KMS-11 (cell line): ENCODE measurements at regions not wholly inside any gene's neighbourhood (a gene's known extent, or its start where the extent isn't known, plus 50 kb on each side); places are given as distances from the start of the nearest gene placed in this dataset.

Experiments used
- H2AFZ ChIP-seq: fragments of 200-600 bp; sonication (generic); 2 replicates; pipeline ENCODE4 v1.6.1; 2016; ENCODE audit warnings: antibody characterized with exemption, mixed run types, low read depth
- H3K27ac ChIP-seq: fragments of 200-600 bp; sonication (generic); 2 replicates; pipeline ENCODE4 v1.6.1; 2016; ENCODE audit warnings: mild to moderate bottlenecking, mixed run types
- H3K27me3 ChIP-seq: fragments of 200-600 bp; sonication (generic); 2 replicates; pipeline ENCODE4 v1.6.1; 2017; ENCODE audit warnings: mild to moderate bottlenecking, low read depth, mixed run types, moderate library complexity; ENCODE audit not compliant: insufficient read depth
- H3K36me3 ChIP-seq: fragments of 200-600 bp; sonication (generic); 2 replicates; pipeline ENCODE4 v1.6.1; 2017; ENCODE audit warnings: mild to moderate bottlenecking, mixed run types; ENCODE audit not compliant: insufficient read depth
- H3K4me1 ChIP-seq: fragments of 200-600 bp; sonication (generic); 2 replicates; pipeline ENCODE4 v1.6.1; 2016; ENCODE audit warnings: mild to moderate bottlenecking, low read depth, mixed run types; ENCODE audit not compliant: poor library complexity, severe bottlenecking
- H3K4me2 ChIP-seq: fragments of 200-600 bp; sonication (generic); 2 replicates; pipeline ENCODE4 v1.7.0; 2016; ENCODE audit warnings: mild to moderate bottlenecking, mixed run types
- H3K4me3 ChIP-seq: fragments of 200-600 bp; sonication (generic); IDR thresholded peaks from 2 replicates; pipeline ENCODE4 v1.6.1; 2017; ENCODE audit warnings: low read depth, low read length, mixed read lengths; ENCODE audit not compliant: insufficient read depth
- H3K79me2 ChIP-seq: fragments of 200-600 bp; sonication (generic); 2 replicates; pipeline ENCODE4 v1.6.1; 2016; ENCODE audit warnings: low read depth, mixed run types; ENCODE audit not compliant: insufficient read depth
- H3K9ac ChIP-seq: fragments of 200-600 bp; sonication (generic); 2 replicates; pipeline ENCODE4 v1.6.1; 2016; ENCODE audit warnings: mild to moderate bottlenecking, mixed run types
- H4K20me1 ChIP-seq: fragments of 200-600 bp; sonication (generic); 2 replicates; pipeline ENCODE4 v1.6.1; 2016; ENCODE audit warnings: mild to moderate bottlenecking, mixed run types; ENCODE audit not compliant: insufficient read depth
- TF ChIP-seq, protein P1 (sequence below): fragments of 200-600 bp; sonication (generic); conservative IDR thresholded peaks from 2 replicates; pipeline ENCODE4 v1.6.1; 2017; ENCODE audit warnings: low read depth, mild to moderate bottlenecking, antibody characterized with exemption, low read length, moderate library complexity, mixed read lengths

DNA sequence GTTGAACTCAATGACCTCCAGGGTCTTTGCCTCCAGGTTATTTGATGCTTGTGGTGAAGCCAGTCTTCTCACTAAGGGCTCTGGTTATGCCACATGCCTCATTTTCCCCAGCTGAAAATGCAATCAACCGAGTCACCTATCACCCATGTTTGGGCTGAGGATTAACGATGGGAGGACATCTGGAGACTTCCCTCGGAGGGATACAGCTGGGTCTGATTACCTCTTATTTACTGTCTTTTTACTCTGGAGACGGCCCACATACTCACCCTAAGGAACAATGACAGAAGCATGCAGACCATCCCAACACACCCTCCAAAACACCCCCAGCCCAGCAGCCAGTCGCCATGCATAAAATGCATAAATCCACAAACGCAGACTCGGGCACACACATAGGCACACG lies 187.4 kb downstream of the OPA1 start:
- Histone ChIP-seq H3K4me3 (no peak overlapping the region), H3K27ac (no peak overlapping the region), H3K4me1 (no peaks in the 10 kb centered on the region), H2AFZ (no peak overlapping the region), H3K9ac (no peak overlapping the region), H3K79me2 (no peaks in the 10 kb centered on the region), H3K27me3 (no peaks in the 10 kb centered on the region), H4K20me1 (no peaks in the 10 kb centered on the region), H3K4me2 (no peak overlapping the region), H3K36me3 (no peaks in the 10 kb centered on the region)
- TF ChIP-seq, protein P1, sequence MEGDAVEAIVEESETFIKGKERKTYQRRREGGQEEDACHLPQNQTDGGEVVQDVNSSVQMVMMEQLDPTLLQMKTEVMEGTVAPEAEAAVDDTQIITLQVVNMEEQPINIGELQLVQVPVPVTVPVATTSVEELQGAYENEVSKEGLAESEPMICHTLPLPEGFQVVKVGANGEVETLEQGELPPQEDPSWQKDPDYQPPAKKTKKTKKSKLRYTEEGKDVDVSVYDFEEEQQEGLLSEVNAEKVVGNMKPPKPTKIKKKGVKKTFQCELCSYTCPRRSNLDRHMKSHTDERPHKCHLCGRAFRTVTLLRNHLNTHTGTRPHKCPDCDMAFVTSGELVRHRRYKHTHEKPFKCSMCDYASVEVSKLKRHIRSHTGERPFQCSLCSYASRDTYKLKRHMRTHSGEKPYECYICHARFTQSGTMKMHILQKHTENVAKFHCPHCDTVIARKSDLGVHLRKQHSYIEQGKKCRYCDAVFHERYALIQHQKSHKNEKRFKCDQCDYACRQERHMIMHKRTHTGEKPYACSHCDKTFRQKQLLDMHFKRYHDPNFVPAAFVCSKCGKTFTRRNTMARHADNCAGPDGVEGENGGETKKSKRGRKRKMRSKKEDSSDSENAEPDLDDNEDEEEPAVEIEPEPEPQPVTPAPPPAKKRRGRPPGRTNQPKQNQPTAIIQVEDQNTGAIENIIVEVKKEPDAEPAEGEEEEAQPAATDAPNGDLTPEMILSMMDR: no peak

DNA sequence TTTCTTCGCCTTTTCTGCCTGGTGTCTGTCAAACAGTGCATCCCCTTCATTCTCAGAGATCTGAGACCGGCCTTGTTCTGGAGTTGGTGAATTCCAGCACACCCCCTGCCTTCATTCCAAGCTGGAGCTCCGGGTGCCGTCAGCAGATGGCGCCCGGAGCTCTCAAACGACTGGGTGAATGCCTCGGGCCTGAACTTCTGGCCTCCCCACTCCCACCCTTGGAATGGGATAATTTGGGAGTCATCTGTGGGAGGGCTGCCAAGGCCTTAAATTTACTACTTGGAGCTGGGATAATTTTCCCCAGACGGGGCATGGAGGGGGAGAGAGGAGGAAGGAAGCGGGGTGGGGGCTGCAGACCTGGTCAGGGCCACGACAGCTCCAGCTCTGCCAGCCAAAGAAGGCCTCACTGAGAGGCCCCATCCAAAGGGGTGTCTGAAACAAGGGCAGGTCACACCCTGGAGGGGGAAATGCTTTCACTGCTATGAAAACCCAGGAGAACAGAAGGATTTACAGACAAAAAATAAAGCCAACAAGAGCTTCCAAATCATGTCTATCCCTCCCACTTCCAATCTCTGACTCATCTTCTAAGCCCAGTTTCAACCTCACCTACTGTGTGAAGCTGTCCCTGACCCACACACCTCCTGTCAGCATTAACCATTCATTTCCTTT lies 187.9 kb downstream of the OPA1 start:
- H4K20me1 ChIP-seq: no peaks in the 10 kb centered on the region
- H3K4me1 ChIP-seq: no peaks in the 10 kb centered on the region
- no peaks in the 10 kb centered on the region for H3K79me2 ChIP-seq
- no peak overlapping the region for H3K4me2 ChIP-seq
- H3K36me3 ChIP-seq: no peaks in the 10 kb centered on the region
- no peak overlapping the region for H3K27ac ChIP-seq
- TF ChIP-seq, protein P1: peak; percentile 75
- no peak overlapping the region for H3K9ac ChIP-seq
- H2AFZ ChIP-seq: no peak overlapping the region
- no peaks in the 10 kb centered on the region for H3K27me3 ChIP-seq
- H3K4me3 ChIP-seq: no peak overlapping the region

DNA sequence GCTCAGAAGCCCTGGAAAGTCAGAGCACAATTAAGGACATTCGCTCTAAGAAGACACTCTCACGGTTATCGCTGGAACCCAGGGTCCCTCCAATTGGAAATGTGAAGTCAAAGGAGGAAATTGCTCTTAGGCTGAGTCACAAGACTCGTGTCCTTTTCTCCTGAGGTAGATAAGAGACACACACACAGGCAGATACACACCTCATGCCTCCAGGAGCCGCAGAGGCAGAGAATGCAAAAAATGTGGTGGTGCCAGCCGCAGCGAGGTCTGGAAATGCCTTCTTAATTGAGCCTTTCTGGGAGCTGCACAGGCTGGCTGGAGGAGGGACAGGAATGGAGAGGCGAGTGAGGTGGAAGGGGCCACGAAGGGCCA lies 189.3 kb downstream of the OPA1 start:
- no peaks in the 10 kb centered on the region for H3K4me1 ChIP-seq
- H3K9ac ChIP-seq: no peak overlapping the region
- no peaks in the 10 kb centered on the region for H3K79me2 ChIP-seq
- H3K4me3 ChIP-seq: no peak overlapping the region
- H3K27me3 ChIP-seq: no peaks in the 10 kb centered on the region
- TF ChIP-seq, protein P1: no peak
- H4K20me1 ChIP-seq: no peaks in the 10 kb centered on the region
- H3K36me3 ChIP-seq: no peaks in the 10 kb centered on the region
- H3K4me2 ChIP-seq: no peak overlapping the region
- H3K27ac ChIP-seq: no peak overlapping the region
- H2AFZ ChIP-seq: no peak overlapping the region

DNA sequence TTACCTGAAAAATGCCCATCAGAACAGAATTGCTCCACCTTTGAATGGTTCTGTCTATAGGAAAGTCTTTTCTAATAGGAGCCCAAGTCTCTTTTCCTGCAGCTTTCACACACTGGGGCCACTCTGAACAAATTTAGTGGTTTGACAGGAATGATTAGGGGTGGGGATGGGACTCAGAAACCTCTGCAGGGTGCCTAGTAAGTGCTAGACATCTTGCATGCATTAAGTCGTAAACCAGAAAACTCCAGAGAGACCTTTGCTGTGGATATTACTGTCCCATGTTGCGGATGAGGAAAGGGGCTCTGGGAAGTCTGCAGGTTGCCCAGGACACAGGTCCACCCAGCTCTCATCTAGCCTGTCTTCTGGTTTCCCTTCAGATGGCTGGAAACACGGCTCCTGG lies 189.7 kb downstream of the OPA1 start:
- Histone ChIP-seq H3K4me2 (no peak overlapping the region), H2AFZ (no peak overlapping the region), H3K4me1 (no peaks in the 10 kb centered on the region), H3K27ac (no peak overlapping the region), H3K79me2 (no peaks in the 10 kb centered on the region), H3K36me3 (no peaks in the 10 kb centered on the region), H3K27me3 (no peaks in the 10 kb centered on the region), H3K9ac (no peak overlapping the region), H4K20me1 (no peaks in the 10 kb centered on the region), H3K4me3 (no peak overlapping the region)
- TF ChIP-seq, protein P1: no peak
